HL-60 (cell line): ENCODE measurements at regions not wholly inside any gene's neighbourhood (a gene's known extent, or its start where the extent isn't known, plus 50 kb on each side); places are given as distances from the start of the nearest gene placed in this dataset.

Experiments
- CTCF ChIP-seq: IDR thresholded peaks from one replicate; pipeline ENCODE4 v1.5.1; 2011; ENCODE audit warnings: low read length, control low read depth, inconsistent platforms; ENCODE audit not compliant: insufficient read depth
- POLR2AphosphoS5 ChIP-seq: IDR thresholded peaks from 2 replicates; pipeline ENCODE4 v1.6.1; 2012; ENCODE audit warnings: low read depth
- REST ChIP-seq: IDR thresholded peaks from 2 replicates; pipeline ENCODE4 v1.6.1; 2012; ENCODE audit warnings: low read depth; ENCODE audit not compliant: insufficient replicate concordance

GRCh38 chr1:2969011-2969844 lies 52.0 kb upstream of the ACTRT2 start:
- no peak for TF ChIP-seq CTCF
- no peak for TF ChIP-seq POLR2AphosphoS5
- no peak for TF ChIP-seq REST
